Body of pancreas (tissue), 4 donors: ENCODE measurements at regions not wholly inside any gene's neighbourhood (a gene's known extent, or its start where the extent isn't known, plus 50 kb on each side); places are given as distances from the start of the nearest gene placed in this dataset.

Experiments
- ATAC-seq: fragments of 150-250 bp; one replicate; pipeline ENCODE4 v1.9.1; 2016
- DNase-seq, 4 donors: peaks; one replicate each; pipeline ENCODE4 v3.0.0-alpha.2; 2019
- H3K27ac ChIP-seq, 4 donors: fragments of 200-600 bp; sonication (generic); 1 replicate in 3 of 4; 2 replicates in 1 of 4; pipeline versions ENCODE4 v1.5.1 to v1.6.1; 2016 to 2019; ENCODE audit warnings: mild to moderate bottlenecking in 1 of 4, mixed read lengths in 1 of 4, moderate library complexity in 1 of 4
- H3K27me3 ChIP-seq, 2 donors: fragments of 200-600 bp; sonication (generic); one replicate each; pipeline ENCODE4 v1.6.0; 2016; ENCODE audit warnings: mild to moderate bottlenecking in 1 of 2
- H3K36me3 ChIP-seq, 2 donors: fragments of 200-600 bp; sonication (generic); replicated peaks in 1 of 2; 2 replicates each; pipeline ENCODE4 v1.5.1; 2016; ENCODE audit warnings: low read depth in 2 of 2; ENCODE audit not compliant: insufficient read depth in 1 of 2
- H3K4me1 ChIP-seq: fragments of 200-600 bp; sonication (generic); one replicate; pipeline ENCODE4 v1.6.0; 2016
- H3K4me3 ChIP-seq, 2 donors: fragments of 200-600 bp; sonication (generic); 1 replicate in 1 of 2; 2 replicates in 1 of 2; pipeline ENCODE4 v1.5.1; 2016 to 2019
- H3K9me3 ChIP-seq, 3 donors: fragments of 200-600 bp; sonication (generic); 1 replicate in 2 of 3; 2 replicates in 1 of 3; pipeline ENCODE4 v1.5.1; 2016
- POLR2A ChIP-seq, 3 donors: fragments of 450-650 bp; IDR thresholded peaks; one replicate each; pipeline ENCODE4 v1.6.1; 2016; ENCODE audit warnings: antibody characterized with exemption in 3 of 3, mild to moderate bottlenecking in 2 of 3
- WGBS, 2 donors: methylation state at CpG; one replicate each; pipeline ENCODE4 v1.1.5; 2017; 5-methylcytosine and 5-hydroxymethylcytosine counted together
- intact Hi-C: fragments of 100-400 bp; cut with DNase I; formaldehyde crosslinking; loops from one replicate; pipeline ENCODE4 v1.15.1; 2023
- TF ChIP-seq, protein P1 (sequence below), 7 experiments: fragments of 450-650 bp in 4 of 7; fragments of 200-600 bp in 3 of 7; sonication (generic) in 3 of 7; IDR thresholded peaks; one replicate each; pipeline ENCODE4 v1.5.1; 2016 to 2019; ENCODE audit warnings: antibody characterized with exemption in 7 of 7

DNA sequence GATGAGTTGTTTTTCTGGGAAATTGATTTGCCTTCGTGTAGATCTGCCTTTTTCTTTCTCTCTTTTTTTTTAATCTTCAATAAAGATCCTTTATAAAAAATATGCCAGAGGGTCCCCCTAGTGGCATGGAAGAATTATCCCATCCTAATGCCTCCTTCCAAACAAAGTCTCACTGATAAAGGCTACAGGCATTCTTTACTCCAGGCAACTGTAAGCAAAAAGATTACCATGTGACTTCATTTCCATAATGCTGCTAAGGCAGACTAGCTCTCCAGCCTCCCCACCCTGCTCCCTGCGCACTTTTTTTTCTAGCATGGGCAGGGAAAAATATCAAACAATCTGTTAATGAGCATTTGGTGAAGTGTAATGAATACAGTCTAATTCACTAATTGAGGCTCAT, 220.2 kb upstream of the CDH8 start:
- H3K27ac ChIP-seq, result no peak overlapping the region
- ATAC-seq, result no peak
- TF ChIP-seq, protein P1, sequence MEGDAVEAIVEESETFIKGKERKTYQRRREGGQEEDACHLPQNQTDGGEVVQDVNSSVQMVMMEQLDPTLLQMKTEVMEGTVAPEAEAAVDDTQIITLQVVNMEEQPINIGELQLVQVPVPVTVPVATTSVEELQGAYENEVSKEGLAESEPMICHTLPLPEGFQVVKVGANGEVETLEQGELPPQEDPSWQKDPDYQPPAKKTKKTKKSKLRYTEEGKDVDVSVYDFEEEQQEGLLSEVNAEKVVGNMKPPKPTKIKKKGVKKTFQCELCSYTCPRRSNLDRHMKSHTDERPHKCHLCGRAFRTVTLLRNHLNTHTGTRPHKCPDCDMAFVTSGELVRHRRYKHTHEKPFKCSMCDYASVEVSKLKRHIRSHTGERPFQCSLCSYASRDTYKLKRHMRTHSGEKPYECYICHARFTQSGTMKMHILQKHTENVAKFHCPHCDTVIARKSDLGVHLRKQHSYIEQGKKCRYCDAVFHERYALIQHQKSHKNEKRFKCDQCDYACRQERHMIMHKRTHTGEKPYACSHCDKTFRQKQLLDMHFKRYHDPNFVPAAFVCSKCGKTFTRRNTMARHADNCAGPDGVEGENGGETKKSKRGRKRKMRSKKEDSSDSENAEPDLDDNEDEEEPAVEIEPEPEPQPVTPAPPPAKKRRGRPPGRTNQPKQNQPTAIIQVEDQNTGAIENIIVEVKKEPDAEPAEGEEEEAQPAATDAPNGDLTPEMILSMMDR (IDR thresholded peaks at IDR 0.05), result peak in 2 of 7 experiments; percentile 10 to 11
- TF ChIP-seq POLR2A (IDR thresholded peaks at IDR 0.05), result no peak
- WGBS, 2 donors, result 16 to 18% methylated on average over 2 of the region's 2 CpGs
- H3K9me3 ChIP-seq, result no peaks in the 10 kb centered on the region
- intact Hi-C loops, result no loop called here
- no peaks in the 10 kb centered on the region for H3K4me1 ChIP-seq
- no peak overlapping the region for H3K4me3 ChIP-seq
- DNase-seq, result no peak
- no peaks in the 10 kb centered on the region for H3K36me3 ChIP-seq
- H3K27me3 ChIP-seq, result no peaks in the 10 kb centered on the region

DNA sequence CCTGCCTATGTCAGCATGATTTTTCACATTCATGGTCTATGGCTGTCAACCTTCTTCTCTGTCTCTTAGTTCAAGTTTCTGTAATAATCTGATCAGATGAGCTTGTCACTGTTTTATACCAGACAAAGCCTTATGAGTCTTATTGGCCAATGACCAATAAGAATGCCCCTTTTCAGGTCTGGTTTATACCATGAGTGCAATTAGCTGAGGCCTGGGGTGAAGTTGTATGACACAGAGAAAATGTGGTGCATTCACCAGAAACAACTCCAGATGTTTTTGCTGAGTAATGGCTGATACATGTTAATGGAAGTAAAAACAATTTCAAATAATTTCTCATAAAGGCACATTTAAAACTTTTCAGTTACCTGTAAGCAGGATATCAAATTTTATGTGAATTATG, 218.6 kb upstream of the CDH8 start:
- intact Hi-C loops, result no loop called here
- DNase-seq, result no peak
- Histone ChIP-seq H3K9me3 (no peaks in the 10 kb centered on the region), H3K27me3 (no peaks in the 10 kb centered on the region), H3K27ac (no peak overlapping the region), H3K36me3 (no peaks in the 10 kb centered on the region), H3K4me1 (no peaks in the 10 kb centered on the region), H3K4me3 (no peak overlapping the region)
- no peak for ATAC-seq
- TF ChIP-seq, protein P1 (IDR thresholded peaks at IDR 0.05), result no peak
- no peak for TF ChIP-seq POLR2A (IDR thresholded peaks at IDR 0.05)

DNA sequence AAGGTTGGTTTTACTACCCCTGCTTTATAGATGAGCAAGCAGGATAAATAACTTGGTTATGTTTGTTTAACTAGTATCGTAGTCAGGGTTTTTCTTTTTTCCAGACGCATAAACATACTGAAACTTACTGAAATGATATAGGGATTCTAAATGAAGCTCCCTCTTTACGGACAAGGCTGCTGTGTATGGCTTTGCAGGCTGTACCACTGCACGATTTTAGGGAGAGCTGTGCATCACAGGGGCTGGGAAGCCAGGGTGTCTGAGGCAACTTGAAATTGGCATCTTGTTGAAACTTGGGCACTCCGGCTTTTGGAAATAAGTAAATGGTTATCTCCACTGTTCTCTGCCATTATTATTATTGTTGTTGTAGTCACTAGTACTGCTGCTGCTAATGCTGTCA, 218.1 kb upstream of the CDH8 start:
- no peak for ATAC-seq
- no peak overlapping the region for H3K4me3 ChIP-seq

DNA sequence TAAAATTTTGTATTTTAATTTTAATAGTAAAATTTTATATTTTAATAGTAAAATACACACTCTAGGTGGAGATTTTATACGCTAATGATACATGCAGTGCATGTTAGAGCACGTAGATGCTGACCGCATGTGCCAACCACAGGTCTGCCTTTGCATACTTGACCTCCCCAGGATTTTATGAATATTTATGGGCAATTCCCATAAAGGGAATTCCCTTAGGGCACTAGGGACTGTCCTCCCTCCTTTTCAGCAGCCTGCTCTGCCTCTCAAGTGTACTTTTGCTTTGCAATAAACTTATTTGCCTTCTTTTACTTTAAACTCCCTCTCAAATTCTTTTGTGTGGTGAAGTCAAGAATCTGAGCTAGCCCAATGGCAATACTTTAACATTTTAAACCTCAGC, 217.7 kb upstream of the CDH8 start:
- WGBS, 2 donors, result 72 to 79% methylated on average over 3 of the region's 3 CpGs
- no peak for ATAC-seq
- H3K27ac ChIP-seq, result no peak overlapping the region
- intact Hi-C loops, result no loop called here
- H3K36me3 ChIP-seq, result no peaks in the 10 kb centered on the region
- no peaks in the 10 kb centered on the region for H3K27me3 ChIP-seq
- no peak for DNase-seq
- H3K9me3 ChIP-seq, result no peaks in the 10 kb centered on the region
- H3K4me1 ChIP-seq, result no peaks in the 10 kb centered on the region
- TF ChIP-seq, protein P1 (IDR thresholded peaks at IDR 0.05), result no peak
- no peak for TF ChIP-seq POLR2A (IDR thresholded peaks at IDR 0.05)
- H3K4me3 ChIP-seq, result no peak overlapping the region

More for the DNA sequence above, 218.1 kb upstream of the CDH8 start:
- no peaks in the 10 kb centered on the region for H3K4me1 ChIP-seq
- H3K27ac ChIP-seq, result no peak overlapping the region
- TF ChIP-seq POLR2A (IDR thresholded peaks at IDR 0.05), result no peak
- TF ChIP-seq, protein P1 (IDR thresholded peaks at IDR 0.05), result no peak
- no peaks in the 10 kb centered on the region for H3K27me3 ChIP-seq
- no peaks in the 10 kb centered on the region for H3K9me3 ChIP-seq
- 62 to 66% methylated on average over 5 of the region's 5 CpGs for WGBS, 2 donors
- no peak for DNase-seq
- intact Hi-C loops, result no loop called here
- H3K36me3 ChIP-seq, result no peaks in the 10 kb centered on the region

DNA sequence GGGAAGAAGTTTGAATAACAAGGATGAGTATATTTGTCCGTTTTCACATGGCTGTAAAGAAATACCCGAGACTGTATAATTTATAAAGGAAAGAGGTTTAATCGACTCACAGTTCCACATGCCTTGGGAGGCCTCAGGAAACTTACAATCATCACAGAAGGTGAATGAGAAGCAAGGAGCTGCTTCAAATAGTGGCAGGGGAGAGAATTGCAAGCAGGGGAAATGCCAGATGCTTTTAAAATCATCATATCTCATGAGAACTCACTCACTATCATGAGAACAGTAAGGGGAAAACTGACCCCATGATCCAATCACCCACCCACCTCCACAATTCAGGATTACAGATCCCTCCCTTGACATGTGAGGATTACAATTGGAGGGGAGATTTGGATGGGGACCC, 212.8 kb upstream of the CDH8 start:
- DNase-seq (no peak), ATAC-seq (no peak)
- H3K4me1 ChIP-seq, result no peaks in the 10 kb centered on the region
- H3K27ac ChIP-seq, result no peak overlapping the region
- H3K36me3 ChIP-seq, result no peaks in the 10 kb centered on the region
- H3K9me3 ChIP-seq, result no peaks in the 10 kb centered on the region
- intact Hi-C loops, result no loop called here
- TF ChIP-seq, protein P1 (IDR thresholded peaks at IDR 0.05), result no peak
- no peak for TF ChIP-seq POLR2A (IDR thresholded peaks at IDR 0.05)
- no peak overlapping the region for H3K4me3 ChIP-seq
- H3K27me3 ChIP-seq, result no peaks in the 10 kb centered on the region
- WGBS, 2 donors, result 44 to 48% methylated on average over 3 of the region's 3 CpGs
